ENCODE measurements at regions not wholly inside any gene's neighbourhood (a gene's known extent, or its start where the extent isn't known, plus 50 kb on each side); places are given as distances from the start of the nearest gene placed in this dataset.

DNA sequence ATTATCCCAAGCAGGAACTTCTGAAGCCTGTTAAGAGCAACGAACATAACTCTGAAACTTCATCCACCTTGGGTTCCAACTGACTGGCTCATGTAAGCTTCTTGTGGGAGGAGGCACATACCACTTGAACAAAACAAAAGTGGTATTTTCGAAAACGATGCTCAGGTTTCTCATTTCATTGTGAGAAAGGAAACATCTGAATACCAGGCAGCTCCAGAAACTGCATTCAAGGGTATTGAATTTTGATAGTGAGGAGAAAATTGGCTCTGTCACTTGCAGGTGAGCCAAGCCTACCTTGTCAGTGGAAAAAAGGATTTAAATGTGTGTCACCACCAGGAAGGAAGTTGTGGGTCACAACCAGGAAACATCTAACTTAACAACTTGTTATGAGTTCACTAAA is 218.1 kb upstream of the SATB1 start:
- Histone ChIP-seq H3K9ac (ENCODE audit: low read depth, low read length) (no peak overlapping the region), H3K23ac (ENCODE audit: low read depth, low read length) (no peak overlapping the region), H2AFZ (replicated peaks; ENCODE audit: low read length, poor library complexity) (no peak overlapping the region), H3K4me1 (ENCODE audit: control insufficient read depth, insufficient read depth, low read length) (no peaks in the 10 kb centered on the region), H4K8ac (ENCODE audit: low read depth in 2 of 2, low read length in 2 of 2) (no peak overlapping the region), H3K18ac (ENCODE audit: low read depth, low read length) (no peak overlapping the region), H3K14ac (replicated peaks; ENCODE audit: low read depth, low read length) (no peak overlapping the region), H3K4me3 (ENCODE audit: insufficient read depth, low read depth, low read length) (no peak overlapping the region), H2AK5ac (ENCODE audit: low read depth, low read length) (no peak overlapping the region), H3K79me1 (ENCODE audit: low read depth in 1 of 2, low read length in 2 of 2) (no peaks in the 10 kb centered on the region), H3K4me2 (ENCODE audit: low read depth, low read length) (no peak overlapping the region), H4K91ac (ENCODE audit: insufficient read depth, low read depth, low read length) (no peak overlapping the region), H3K56ac (ENCODE audit: extremely low read depth, insufficient read depth, low read length) (no peak overlapping the region), H3K27me3 (ENCODE audit: control insufficient read depth, insufficient read depth, low read length) (no peaks in the 10 kb centered on the region), H3K36me3 (ENCODE audit: control insufficient read depth, insufficient read depth, low read length) (no peaks in the 10 kb centered on the region), H3K9me1 (ENCODE audit: insufficient read depth, low read length) (no peaks in the 10 kb centered on the region), H2BK15ac (ENCODE audit: low read depth, low read length) (no peak overlapping the region), H4K5ac (ENCODE audit: low read depth, low read length) (no peak overlapping the region), H3K4ac (ENCODE audit: low read depth, low read length) (no peak overlapping the region), H3K9me3 (ENCODE audit: control insufficient read depth, insufficient read depth, low read length) (peaks cover 6% of the 10 kb centered on the region), H2BK5ac (ENCODE audit: low read depth, low read length, poor library complexity, severe bottlenecking) (no peak overlapping the region), H3K27ac (ENCODE audit: insufficient read depth, low read length) (no peak overlapping the region), H2AK9ac (replicated peaks; ENCODE audit: low read depth, low read length, poor library complexity) (no peak overlapping the region), H2BK20ac (ENCODE audit: low read depth, low read length) (no peak overlapping the region), H2BK120ac (ENCODE audit: low read depth, low read length) (no peak overlapping the region), H4K20me1 (ENCODE audit: insufficient read depth, low read length) (no peaks in the 10 kb centered on the region)
- intact Hi-C loops (cut with micrococcal nuclease) (no loop called here), dilution Hi-C loops (cut with HindIII; ENCODE audit: low sequenced_read_pairs, unreplicated experiment) (no loop called here), in situ Hi-C loops (cut with MboI; ENCODE audit: low sequenced_read_pairs) (no loop called here)
- POLR2A ChIA-PET (ENCODE audit: unreplicated experiment): no interaction called here
- DNase-seq (no peak), ATAC-seq (ENCODE audit: low read depth) (no peak)
- BruUV-seq (replicated peaks): no TSS peak
- WGBS, 2 experiments (ENCODE audit: extremely low coverage in 2 of 2, insufficient read length in 1 of 2): no CpG with 5 or more reads among the region's 3 CpGs
- no peak for TF ChIP-seq RCOR1 (IDR thresholded peaks at IDR 0.05; ENCODE audit: insufficient replicate concordance, low read length)
- TF ChIP-seq, protein P1, sequence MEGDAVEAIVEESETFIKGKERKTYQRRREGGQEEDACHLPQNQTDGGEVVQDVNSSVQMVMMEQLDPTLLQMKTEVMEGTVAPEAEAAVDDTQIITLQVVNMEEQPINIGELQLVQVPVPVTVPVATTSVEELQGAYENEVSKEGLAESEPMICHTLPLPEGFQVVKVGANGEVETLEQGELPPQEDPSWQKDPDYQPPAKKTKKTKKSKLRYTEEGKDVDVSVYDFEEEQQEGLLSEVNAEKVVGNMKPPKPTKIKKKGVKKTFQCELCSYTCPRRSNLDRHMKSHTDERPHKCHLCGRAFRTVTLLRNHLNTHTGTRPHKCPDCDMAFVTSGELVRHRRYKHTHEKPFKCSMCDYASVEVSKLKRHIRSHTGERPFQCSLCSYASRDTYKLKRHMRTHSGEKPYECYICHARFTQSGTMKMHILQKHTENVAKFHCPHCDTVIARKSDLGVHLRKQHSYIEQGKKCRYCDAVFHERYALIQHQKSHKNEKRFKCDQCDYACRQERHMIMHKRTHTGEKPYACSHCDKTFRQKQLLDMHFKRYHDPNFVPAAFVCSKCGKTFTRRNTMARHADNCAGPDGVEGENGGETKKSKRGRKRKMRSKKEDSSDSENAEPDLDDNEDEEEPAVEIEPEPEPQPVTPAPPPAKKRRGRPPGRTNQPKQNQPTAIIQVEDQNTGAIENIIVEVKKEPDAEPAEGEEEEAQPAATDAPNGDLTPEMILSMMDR (conservative IDR thresholded peaks at IDR 0.05; ENCODE audit: low read depth, low read length): no peak
- no peak for TF ChIP-seq RFX5 (IDR thresholded peaks at IDR 0.05; ENCODE audit: low read depth, low read length)
- TF ChIP-seq, protein P2, sequence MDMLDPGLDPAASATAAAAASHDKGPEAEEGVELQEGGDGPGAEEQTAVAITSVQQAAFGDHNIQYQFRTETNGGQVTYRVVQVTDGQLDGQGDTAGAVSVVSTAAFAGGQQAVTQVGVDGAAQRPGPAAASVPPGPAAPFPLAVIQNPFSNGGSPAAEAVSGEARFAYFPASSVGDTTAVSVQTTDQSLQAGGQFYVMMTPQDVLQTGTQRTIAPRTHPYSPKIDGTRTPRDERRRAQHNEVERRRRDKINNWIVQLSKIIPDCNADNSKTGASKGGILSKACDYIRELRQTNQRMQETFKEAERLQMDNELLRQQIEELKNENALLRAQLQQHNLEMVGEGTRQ (IDR thresholded peaks at IDR 0.05; ENCODE audit: low read depth, low read length): no peak
- TF ChIP-seq MXI1 (IDR thresholded peaks at IDR 0.05; ENCODE audit: borderline replicate concordance, low read depth, low read length): no peak
- TF ChIP-seq, protein P3, sequence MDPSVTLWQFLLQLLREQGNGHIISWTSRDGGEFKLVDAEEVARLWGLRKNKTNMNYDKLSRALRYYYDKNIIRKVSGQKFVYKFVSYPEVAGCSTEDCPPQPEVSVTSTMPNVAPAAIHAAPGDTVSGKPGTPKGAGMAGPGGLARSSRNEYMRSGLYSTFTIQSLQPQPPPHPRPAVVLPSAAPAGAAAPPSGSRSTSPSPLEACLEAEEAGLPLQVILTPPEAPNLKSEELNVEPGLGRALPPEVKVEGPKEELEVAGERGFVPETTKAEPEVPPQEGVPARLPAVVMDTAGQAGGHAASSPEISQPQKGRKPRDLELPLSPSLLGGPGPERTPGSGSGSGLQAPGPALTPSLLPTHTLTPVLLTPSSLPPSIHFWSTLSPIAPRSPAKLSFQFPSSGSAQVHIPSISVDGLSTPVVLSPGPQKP (IDR thresholded peaks at IDR 0.05; ENCODE audit: borderline replicate concordance, low read depth, low read length): no peak
- no peak for TF ChIP-seq CEBPB (IDR thresholded peaks at IDR 0.05; ENCODE audit: low read depth, low read length)
- no peak for TF ChIP-seq FOS (IDR thresholded peaks at IDR 0.05; ENCODE audit: low read depth, low read length)
- no peak for TF ChIP-seq CHD1 (IDR thresholded peaks at IDR 0.05; ENCODE audit: low read depth, low read length)
- no peak for TF ChIP-seq BHLHE40 (IDR thresholded peaks at IDR 0.05; ENCODE audit: low read depth, low read length)
- TF ChIP-seq NFE2L2 (IDR thresholded peaks at IDR 0.05; ENCODE audit: low read depth, low read length): no peak
- TF ChIP-seq MAFK (IDR thresholded peaks at IDR 0.05; ENCODE audit: low read depth, low read length): no peak
- no peak for TF ChIP-seq RAD21 (IDR thresholded peaks at IDR 0.05; ENCODE audit: low read length)
- TF ChIP-seq SMC3 (IDR thresholded peaks at IDR 0.05; ENCODE audit: low read depth, low read length): no peak
- CTCF ChIA-PET: no interaction called here
